ENCODE measurements at regions not wholly inside any gene's neighbourhood (a gene's known extent, or its start where the extent isn't known, plus 50 kb on each side); places are given as distances from the start of the nearest gene placed in this dataset.

- Histone ChIP-seq H3K27me3 (ENCODE audit: control insufficient read depth in 1 of 2, insufficient read depth in 2 of 2, low read length in 2 of 2) (no peaks in the 10 kb centered on the region), H3K9me3 (ENCODE audit: control insufficient read depth in 2 of 2, low read length in 2 of 2) (no peaks in the 10 kb centered on the region), H3K27ac (ENCODE audit: low read length) (no peak overlapping the region), H3K36me3 (ENCODE audit: control insufficient read depth in 2 of 2, insufficient read depth in 2 of 2, low read length in 2 of 2) (no peaks in the 10 kb centered on the region), H3K4me1 (ENCODE audit: control insufficient read depth, insufficient read depth, low read length) (no peaks in the 10 kb centered on the region), H3K4me3 (ENCODE audit: low read length in 2 of 2) (no peak overlapping the region), H3K9ac (ENCODE audit: low read length in 2 of 2) (no peak overlapping the region)
Observed at GRCh38 chr3:194836661-194837060, 151.0 kb downstream of the FAM43A start.

GRCh38 chr3:194837457-194838127 is 151.9 kb downstream of the FAM43A start:
- H3K4me3 ChIP-seq (ENCODE audit: low read length in 2 of 2): no peak overlapping the region
- no peaks in the 10 kb centered on the region for H3K36me3 ChIP-seq (ENCODE audit: control insufficient read depth in 2 of 2, insufficient read depth in 2 of 2, low read length in 2 of 2)
- no peaks in the 10 kb centered on the region for H3K4me1 ChIP-seq (ENCODE audit: control insufficient read depth, insufficient read depth, low read length)
- no peaks in the 10 kb centered on the region for H3K27me3 ChIP-seq (ENCODE audit: control insufficient read depth in 1 of 2, insufficient read depth in 2 of 2, low read length in 2 of 2)
- H3K9me3 ChIP-seq (ENCODE audit: control insufficient read depth in 2 of 2, low read length in 2 of 2): no peaks in the 10 kb centered on the region
- H3K9ac ChIP-seq (ENCODE audit: low read length in 2 of 2): no peak overlapping the region
- no peak overlapping the region for H3K27ac ChIP-seq (ENCODE audit: low read length)

GRCh38 chr3:194838236-194838635 is 152.6 kb downstream of the FAM43A start:
- Histone ChIP-seq H3K4me1 (ENCODE audit: control insufficient read depth, insufficient read depth, low read length) (no peaks in the 10 kb centered on the region), H3K27me3 (ENCODE audit: control insufficient read depth in 1 of 2, insufficient read depth in 2 of 2, low read length in 2 of 2) (no peaks in the 10 kb centered on the region), H3K36me3 (ENCODE audit: control insufficient read depth in 2 of 2, insufficient read depth in 2 of 2, low read length in 2 of 2) (no peaks in the 10 kb centered on the region), H3K9ac (ENCODE audit: low read length in 2 of 2) (no peak overlapping the region), H3K27ac (ENCODE audit: low read length) (no peak overlapping the region), H3K9me3 (ENCODE audit: control insufficient read depth in 2 of 2, low read length in 2 of 2) (no peaks in the 10 kb centered on the region), H3K4me3 (ENCODE audit: low read length in 2 of 2) (no peak overlapping the region)

GRCh38 chr3:194840661-194841514 is 155.2 kb downstream of the FAM43A start:
- Histone ChIP-seq H3K4me1 (ENCODE audit: control insufficient read depth, insufficient read depth, low read length) (no peaks in the 10 kb centered on the region), H3K36me3 (ENCODE audit: control insufficient read depth in 2 of 2, insufficient read depth in 2 of 2, low read length in 2 of 2) (no peaks in the 10 kb centered on the region), H3K9me3 (ENCODE audit: control insufficient read depth in 2 of 2, low read length in 2 of 2) (no peaks in the 10 kb centered on the region), H3K27ac (ENCODE audit: low read length) (no peak overlapping the region), H3K4me3 (ENCODE audit: low read length in 2 of 2) (no peak overlapping the region), H3K9ac (ENCODE audit: low read length in 2 of 2) (no peak overlapping the region), H3K27me3 (ENCODE audit: control insufficient read depth in 1 of 2, insufficient read depth in 2 of 2, low read length in 2 of 2) (no peaks in the 10 kb centered on the region)

- Histone ChIP-seq H3K4me1 (ENCODE audit: control insufficient read depth, insufficient read depth, low read length) (no peaks in the 10 kb centered on the region), H3K4me3 (ENCODE audit: low read length in 2 of 2) (no peak overlapping the region), H3K9ac (ENCODE audit: low read length in 2 of 2) (no peak overlapping the region), H3K27ac (ENCODE audit: low read length) (no peak overlapping the region), H3K9me3 (ENCODE audit: control insufficient read depth in 2 of 2, low read length in 2 of 2) (no peaks in the 10 kb centered on the region), H3K36me3 (ENCODE audit: control insufficient read depth in 2 of 2, insufficient read depth in 2 of 2, low read length in 2 of 2) (no peaks in the 10 kb centered on the region), H3K27me3 (ENCODE audit: control insufficient read depth in 1 of 2, insufficient read depth in 2 of 2, low read length in 2 of 2) (no peaks in the 10 kb centered on the region)
Observed at GRCh38 chr3:194841515-194841841, 155.8 kb downstream of the FAM43A start.

GRCh38 chr3:194843556-194843955 is 157.9 kb downstream of the FAM43A start:
- no peaks in the 10 kb centered on the region for H3K27me3 ChIP-seq (ENCODE audit: control insufficient read depth in 1 of 2, insufficient read depth in 2 of 2, low read length in 2 of 2)

GRCh38 chr3:194844046-194844445 is 158.4 kb downstream of the FAM43A start:
- H3K4me1 ChIP-seq (ENCODE audit: control insufficient read depth, insufficient read depth, low read length): no peaks in the 10 kb centered on the region
- H3K27ac ChIP-seq (ENCODE audit: low read length): no peak overlapping the region
- no peaks in the 10 kb centered on the region for H3K9me3 ChIP-seq (ENCODE audit: control insufficient read depth in 2 of 2, low read length in 2 of 2)
- H3K4me3 ChIP-seq (ENCODE audit: low read length in 2 of 2): no peak overlapping the region
- no peaks in the 10 kb centered on the region for H3K36me3 ChIP-seq (ENCODE audit: control insufficient read depth in 2 of 2, insufficient read depth in 2 of 2, low read length in 2 of 2)
- no peaks in the 10 kb centered on the region for H3K27me3 ChIP-seq (ENCODE audit: control insufficient read depth in 1 of 2, insufficient read depth in 2 of 2, low read length in 2 of 2)
- H3K9ac ChIP-seq (ENCODE audit: low read length in 2 of 2): no peak overlapping the region

More at GRCh38 chr3:194843556-194843955, 157.9 kb downstream of the FAM43A start:
- Histone ChIP-seq H3K9ac (ENCODE audit: low read length in 2 of 2) (no peak overlapping the region), H3K4me3 (ENCODE audit: low read length in 2 of 2) (no peak overlapping the region), H3K36me3 (ENCODE audit: control insufficient read depth in 2 of 2, insufficient read depth in 2 of 2, low read length in 2 of 2) (no peaks in the 10 kb centered on the region), H3K9me3 (ENCODE audit: control insufficient read depth in 2 of 2, low read length in 2 of 2) (no peaks in the 10 kb centered on the region), H3K4me1 (ENCODE audit: control insufficient read depth, insufficient read depth, low read length) (no peaks in the 10 kb centered on the region), H3K27ac (ENCODE audit: low read length) (no peak overlapping the region)

GRCh38 chr3:194849166-194849875 is 163.6 kb downstream of the FAM43A start:
- Histone ChIP-seq H3K4me3 (ENCODE audit: low read length in 2 of 2) (no peak overlapping the region), H3K4me1 (ENCODE audit: control insufficient read depth, insufficient read depth, low read length) (no peaks in the 10 kb centered on the region), H3K36me3 (ENCODE audit: control insufficient read depth in 2 of 2, insufficient read depth in 2 of 2, low read length in 2 of 2) (no peaks in the 10 kb centered on the region), H3K9ac (ENCODE audit: low read length in 2 of 2) (no peak overlapping the region), H3K9me3 (ENCODE audit: control insufficient read depth in 2 of 2, low read length in 2 of 2) (no peaks in the 10 kb centered on the region), H3K27ac (ENCODE audit: low read length) (no peak overlapping the region), H3K27me3 (ENCODE audit: control insufficient read depth in 1 of 2, insufficient read depth in 2 of 2, low read length in 2 of 2) (no peaks in the 10 kb centered on the region)

- no peak overlapping the region for H3K27ac ChIP-seq (ENCODE audit: low read length)
- no peak overlapping the region for H3K9ac ChIP-seq (ENCODE audit: low read length in 2 of 2)
- H3K27me3 ChIP-seq (ENCODE audit: control insufficient read depth in 1 of 2, insufficient read depth in 2 of 2, low read length in 2 of 2): no peaks in the 10 kb centered on the region
- H3K4me1 ChIP-seq (ENCODE audit: control insufficient read depth, insufficient read depth, low read length): peaks cover 2% of the 10 kb centered on the region
- no peaks in the 10 kb centered on the region for H3K36me3 ChIP-seq (ENCODE audit: control insufficient read depth in 2 of 2, insufficient read depth in 2 of 2, low read length in 2 of 2)
- H3K9me3 ChIP-seq (ENCODE audit: control insufficient read depth in 2 of 2, low read length in 2 of 2): no peaks in the 10 kb centered on the region
- no peak overlapping the region for H3K4me3 ChIP-seq (ENCODE audit: low read length in 2 of 2)
Observed at GRCh38 chr3:194851254-194851653, 165.6 kb downstream of the FAM43A start.

- Histone ChIP-seq H3K9ac (ENCODE audit: low read length in 2 of 2) (no peak overlapping the region), H3K9me3 (ENCODE audit: control insufficient read depth in 2 of 2, low read length in 2 of 2) (no peaks in the 10 kb centered on the region), H3K27me3 (ENCODE audit: control insufficient read depth in 1 of 2, insufficient read depth in 2 of 2, low read length in 2 of 2) (no peaks in the 10 kb centered on the region), H3K27ac (ENCODE audit: low read length) (no peak overlapping the region), H3K36me3 (ENCODE audit: control insufficient read depth in 2 of 2, insufficient read depth in 2 of 2, low read length in 2 of 2) (no peaks in the 10 kb centered on the region), H3K4me1 (ENCODE audit: control insufficient read depth, insufficient read depth, low read length) (peaks cover 5% of the 10 kb centered on the region), H3K4me3 (ENCODE audit: low read length in 2 of 2) (no peak overlapping the region)
Observed at GRCh38 chr3:194851941-194852340, 166.3 kb downstream of the FAM43A start.
